HG03520 (cell line): ENCODE measurements at regions not wholly inside any gene's neighbourhood (a gene's known extent, or its start where the extent isn't known, plus 50 kb on each side); places are given as distances from the start of the nearest gene placed in this dataset.

Experiments
- ATAC-seq: cut with Tn5 transposase; IDR thresholded peaks from one replicate; pipeline ENCODE4 v1.9.1; 2021; ENCODE audit warnings: mild to moderate bottlenecking, moderate library complexity; ENCODE audit not compliant: unreplicated experiment

GRCh38 chr1:60487565-60488345, 414.2 kb upstream of the C1orf87 start:
- no peak for ATAC-seq

- ATAC-seq, result no peak
Measured at GRCh38 chr1:60483509-60483908, 409.9 kb upstream of the C1orf87 start.

GRCh38 chr1:60470246-60470645, 396.7 kb upstream of the C1orf87 start:
- no peak for ATAC-seq

- ATAC-seq, result no peak
Measured at GRCh38 chr1:60463786-60464185, 390.2 kb upstream of the C1orf87 start.

- no peak for ATAC-seq
Measured at GRCh38 chr1:60463146-60463545, 389.6 kb upstream of the C1orf87 start.

- ATAC-seq, result no peak
Measured at GRCh38 chr1:60461925-60462595, 388.5 kb upstream of the C1orf87 start.

- no peak for ATAC-seq
Measured at GRCh38 chr1:60458111-60458510, 384.5 kb upstream of the C1orf87 start.

GRCh38 chr1:60449876-60450275, 376.3 kb upstream of the C1orf87 start:
- no peak for ATAC-seq

GRCh38 chr1:60448850-60449249, 375.3 kb upstream of the C1orf87 start:
- ATAC-seq, result no peak

- no peak for ATAC-seq
Measured at GRCh38 chr1:60444680-60445079, 371.1 kb upstream of the C1orf87 start.

GRCh38 chr1:60436186-60436585, 362.6 kb upstream of the C1orf87 start:
- ATAC-seq, result no peak

GRCh38 chr1:60431593-60431992, 358.0 kb upstream of the C1orf87 start:
- no peak for ATAC-seq

GRCh38 chr1:60430375-60430774, 356.8 kb upstream of the C1orf87 start:
- ATAC-seq, result no peak

- ATAC-seq, result no peak
Measured at GRCh38 chr1:60428127-60428526, 354.6 kb upstream of the C1orf87 start.

- ATAC-seq, result no peak
Measured at GRCh38 chr1:60427701-60428100, 354.1 kb upstream of the C1orf87 start.

- no peak for ATAC-seq
Measured at GRCh38 chr1:60427194-60427593, 353.6 kb upstream of the C1orf87 start.

- no peak for ATAC-seq
Measured at GRCh38 chr1:60425528-60425927, 352.0 kb upstream of the C1orf87 start.

- no peak for ATAC-seq
Measured at GRCh38 chr1:60423146-60423780, 349.7 kb upstream of the C1orf87 start.

GRCh38 chr1:60421965-60422364, 348.4 kb upstream of the C1orf87 start:
- no peak for ATAC-seq

GRCh38 chr1:60419023-60419422, 345.5 kb upstream of the C1orf87 start:
- no peak for ATAC-seq

GRCh38 chr1:60415696-60416095, 342.1 kb upstream of the C1orf87 start:
- no peak for ATAC-seq

- no peak for ATAC-seq
Measured at GRCh38 chr1:60413091-60413490, 339.5 kb upstream of the C1orf87 start.
